Endothelial cell (in vitro differentiated cells): ENCODE measurements at regions not wholly inside any gene's neighbourhood (a gene's known extent, or its start where the extent isn't known, plus 50 kb on each side); places are given as distances from the start of the nearest gene placed in this dataset.

ENCODE experiments used
- DNase-seq: peaks from one replicate; pipeline ENCODE4 v3.0.0; 2021; ENCODE audit warnings: low spot score
- H3K27ac Mint-ChIP-seq: one replicate; pipeline ENCODE4 v1.8.0; 2021; ENCODE audit warnings: mixed read lengths, inconsistent platforms; ENCODE audit not compliant: unreplicated experiment
- H3K27me3 Mint-ChIP-seq: one replicate; pipeline ENCODE4 v1.8.0; 2021; ENCODE audit warnings: mild to moderate bottlenecking, moderate library complexity, mixed read lengths, inconsistent platforms; ENCODE audit not compliant: unreplicated experiment
- H3K36me3 Mint-ChIP-seq: one replicate; pipeline ENCODE4 v1.8.0; 2021; ENCODE audit warnings: mild to moderate bottlenecking, low read depth, mixed read lengths, inconsistent platforms; ENCODE audit not compliant: unreplicated experiment
- H3K4me1 Mint-ChIP-seq: one replicate; pipeline ENCODE4 v1.8.0; 2021; ENCODE audit warnings: mild to moderate bottlenecking, mixed read lengths, inconsistent platforms; ENCODE audit not compliant: unreplicated experiment
- H3K4me3 Mint-ChIP-seq: one replicate; pipeline ENCODE4 v1.8.0; 2021; ENCODE audit warnings: mild to moderate bottlenecking, mixed read lengths, inconsistent platforms; ENCODE audit not compliant: unreplicated experiment
- H3K9me3 Mint-ChIP-seq: one replicate; pipeline ENCODE4 v1.8.0; 2021; ENCODE audit warnings: mixed read lengths, inconsistent platforms; ENCODE audit not compliant: unreplicated experiment
- CTCF ChIP-seq: fragments of 200-600 bp; sonication (generic); IDR thresholded peaks from one replicate; pipeline ENCODE4 v1.5.0; 2021; ENCODE audit warnings: antibody characterized with exemption; ENCODE audit not compliant: unreplicated experiment

- no peak for DNase-seq
- H3K4me1 Mint-ChIP-seq: peaks cover 6% of the 10 kb centered on the region
- no peak overlapping the region for H3K4me3 Mint-ChIP-seq
- H3K9me3 Mint-ChIP-seq: no peaks in the 10 kb centered on the region
- no peak for TF ChIP-seq CTCF
- no peaks in the 10 kb centered on the region for H3K36me3 Mint-ChIP-seq
- H3K27ac Mint-ChIP-seq: no peak overlapping the region
- peaks cover 6% of the 10 kb centered on the region for H3K27me3 Mint-ChIP-seq
Observed at GRCh38 chr14:76931631-76932402, 96.7 kb downstream of the IRF2BPL start.

GRCh38 chr14:76930549-76930948, 98.0 kb downstream of the IRF2BPL start:
- Mint-ChIP-seq H3K36me3 (no peaks in the 10 kb centered on the region), H3K4me1 (peaks cover 6% of the 10 kb centered on the region), H3K27me3 (peaks cover 7% of the 10 kb centered on the region), H3K4me3 (no peak overlapping the region), H3K27ac (no peak overlapping the region), H3K9me3 (no peaks in the 10 kb centered on the region)
- no peak for DNase-seq
- no peak for TF ChIP-seq CTCF

DNA sequence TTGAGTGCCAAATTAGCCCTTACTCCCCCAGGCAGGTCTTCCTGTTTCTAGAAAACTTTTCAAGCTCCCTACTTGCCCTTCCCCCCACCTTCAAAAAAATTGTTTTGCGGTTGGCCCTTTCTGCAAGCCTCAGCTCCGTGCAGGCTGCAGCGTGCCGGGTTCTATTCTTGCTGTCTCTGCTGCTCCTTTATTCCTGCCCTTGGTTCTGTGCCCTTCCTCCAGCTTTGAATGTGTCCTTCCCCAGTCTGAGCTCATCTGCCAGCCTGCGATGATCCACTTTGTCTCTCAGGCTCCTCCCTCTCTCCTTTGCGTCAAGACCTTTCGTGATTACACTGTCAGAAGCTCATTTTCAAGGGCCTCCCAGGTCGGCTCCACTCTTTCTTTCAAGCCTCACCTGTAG, 98.6 kb downstream of the IRF2BPL start:
- peaks cover 9% of the 10 kb centered on the region for H3K4me1 Mint-ChIP-seq
- DNase-seq: no peak

GRCh38 chr14:76927971-76928700, 100.4 kb downstream of the IRF2BPL start:
- Mint-ChIP-seq H3K27me3 (peaks cover 7% of the 10 kb centered on the region), H3K9me3 (no peaks in the 10 kb centered on the region), H3K4me1 (peaks cover 14% of the 10 kb centered on the region), H3K4me3 (no peak overlapping the region), H3K36me3 (no peaks in the 10 kb centered on the region), H3K27ac (no peak overlapping the region)
- TF ChIP-seq CTCF: no peak
- no peak for DNase-seq

More for the DNA sequence above, 98.6 kb downstream of the IRF2BPL start:
- Mint-ChIP-seq H3K4me3 (no peak overlapping the region), H3K27me3 (peaks cover 10% of the 10 kb centered on the region), H3K27ac (peak overlapping the region; percentile 34), H3K36me3 (no peaks in the 10 kb centered on the region), H3K9me3 (no peaks in the 10 kb centered on the region)
- no peak for TF ChIP-seq CTCF
